ENCODE measurements at regions not wholly inside any gene's neighbourhood (a gene's known extent, or its start where the extent isn't known, plus 50 kb on each side); places are given as distances from the start of the nearest gene placed in this dataset.

DNA sequence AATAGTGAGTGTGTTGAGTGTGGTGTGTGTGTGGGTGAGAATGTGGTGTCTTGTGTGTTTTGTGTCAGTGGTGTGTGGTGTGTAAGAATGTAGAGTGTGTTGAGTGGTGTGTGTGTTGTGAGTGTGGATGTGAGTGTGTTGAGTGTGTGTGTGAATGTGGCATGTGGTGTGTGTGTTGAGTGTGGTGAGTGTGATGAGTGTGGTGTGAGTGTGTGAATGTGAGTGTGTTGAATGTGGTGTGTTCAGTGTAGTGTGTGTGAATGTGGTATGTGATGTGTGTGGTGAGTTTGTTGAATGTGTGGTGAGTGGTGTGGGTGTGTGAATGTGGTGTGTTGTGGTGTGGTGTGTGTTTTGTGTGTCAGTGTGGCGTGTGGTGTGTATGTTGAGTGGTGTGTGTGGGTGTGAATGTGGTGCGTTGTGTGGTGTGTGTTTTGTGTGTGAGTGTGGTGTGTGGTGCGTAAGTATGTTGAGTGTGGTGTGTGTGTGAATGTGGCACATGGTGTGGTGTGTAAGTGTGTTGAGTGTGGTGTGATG is 60.8 kb upstream of the SORCS2 start:
- intact Hi-C loops (cut with DNase I), result no loop called here
- DNase-seq, result no peak
- WGBS, 4 donors, result 58 to 64% (median 62%) methylated on average over 3 of the region's 3 CpGs

GRCh38 chr4:7130621-7131211 is 61.6 kb upstream of the SORCS2 start:
- Histone ChIP-seq H3K36me3 (replicated peaks in 1 of 2) (no peaks in the 10 kb centered on the region), H3K4me1 (replicated peaks in 1 of 2) (no peaks in the 10 kb centered on the region), H3K27ac (no peak overlapping the region), H3K4me3 (no peak overlapping the region), H3K27me3 (no peaks in the 10 kb centered on the region), H3K9me3 (replicated peaks in 1 of 3) (no peaks in the 10 kb centered on the region)
- TF ChIP-seq, protein P1, sequence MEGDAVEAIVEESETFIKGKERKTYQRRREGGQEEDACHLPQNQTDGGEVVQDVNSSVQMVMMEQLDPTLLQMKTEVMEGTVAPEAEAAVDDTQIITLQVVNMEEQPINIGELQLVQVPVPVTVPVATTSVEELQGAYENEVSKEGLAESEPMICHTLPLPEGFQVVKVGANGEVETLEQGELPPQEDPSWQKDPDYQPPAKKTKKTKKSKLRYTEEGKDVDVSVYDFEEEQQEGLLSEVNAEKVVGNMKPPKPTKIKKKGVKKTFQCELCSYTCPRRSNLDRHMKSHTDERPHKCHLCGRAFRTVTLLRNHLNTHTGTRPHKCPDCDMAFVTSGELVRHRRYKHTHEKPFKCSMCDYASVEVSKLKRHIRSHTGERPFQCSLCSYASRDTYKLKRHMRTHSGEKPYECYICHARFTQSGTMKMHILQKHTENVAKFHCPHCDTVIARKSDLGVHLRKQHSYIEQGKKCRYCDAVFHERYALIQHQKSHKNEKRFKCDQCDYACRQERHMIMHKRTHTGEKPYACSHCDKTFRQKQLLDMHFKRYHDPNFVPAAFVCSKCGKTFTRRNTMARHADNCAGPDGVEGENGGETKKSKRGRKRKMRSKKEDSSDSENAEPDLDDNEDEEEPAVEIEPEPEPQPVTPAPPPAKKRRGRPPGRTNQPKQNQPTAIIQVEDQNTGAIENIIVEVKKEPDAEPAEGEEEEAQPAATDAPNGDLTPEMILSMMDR (IDR thresholded peaks at IDR 0.05), result no peak
- no peak for TF ChIP-seq POLR2A (IDR thresholded peaks at IDR 0.05)
- DNase-seq, result no peak
- intact Hi-C loops (cut with DNase I), result no loop called here
- 80 to 85% (median 82%) methylated on average over 5 of the region's 5 CpGs for WGBS, 4 donors

More for the DNA sequence above, 60.8 kb upstream of the SORCS2 start:
- Histone ChIP-seq H3K27me3 (no peaks in the 10 kb centered on the region), H3K4me1 (replicated peaks in 1 of 2) (no peaks in the 10 kb centered on the region), H3K27ac (no peak overlapping the region), H3K4me3 (no peak overlapping the region), H3K9me3 (replicated peaks in 1 of 3) (no peaks in the 10 kb centered on the region), H3K36me3 (replicated peaks in 1 of 2) (no peaks in the 10 kb centered on the region)
- TF ChIP-seq, protein P1 (IDR thresholded peaks at IDR 0.05), result no peak
- no peak for TF ChIP-seq POLR2A (IDR thresholded peaks at IDR 0.05)

DNA sequence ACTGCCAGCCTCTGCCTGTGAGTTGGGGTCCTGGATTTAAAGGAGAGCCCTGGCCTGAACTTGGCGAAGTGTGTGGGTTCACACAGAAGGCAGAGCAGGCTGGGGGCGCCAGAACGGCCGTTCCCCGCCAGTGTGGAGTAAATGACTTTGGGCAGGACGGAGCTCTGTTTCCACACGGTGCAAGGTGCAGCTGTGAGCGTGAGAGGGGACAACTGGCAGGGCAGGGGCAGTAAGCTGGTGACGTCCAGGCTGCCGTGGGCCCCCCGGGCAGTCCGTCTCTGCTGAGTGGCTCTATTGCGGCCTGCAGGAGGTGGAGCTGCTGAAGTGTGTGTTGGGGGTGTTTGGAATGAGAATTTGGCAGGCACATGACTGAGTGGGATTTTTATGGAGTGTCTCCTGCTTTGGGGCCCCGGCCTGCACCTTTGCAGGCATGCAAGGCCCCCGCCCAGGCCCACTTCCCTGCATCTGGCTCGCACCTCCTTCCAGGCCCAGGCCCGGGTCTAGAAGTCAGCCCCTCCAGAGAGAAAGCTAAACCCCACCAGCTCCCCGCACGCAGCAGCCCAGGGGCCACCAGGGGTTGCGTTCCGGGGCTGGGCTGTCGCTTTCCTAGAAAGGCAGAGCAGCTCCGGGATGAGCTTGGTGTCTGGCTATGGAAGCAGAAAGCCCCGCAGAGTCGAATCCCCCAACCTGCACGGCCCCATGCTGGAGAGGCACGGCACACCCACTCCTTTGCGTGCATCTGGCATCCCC is 62.2 kb upstream of the GRPEL1 start:
- Histone ChIP-seq H3K27ac (no peak overlapping the region), H3K27me3 (no peaks in the 10 kb centered on the region), H3K4me1 (replicated peaks in 1 of 2) (peaks cover 0 to under 1% of the 10 kb centered on the region in 2 donors), H3K9me3 (replicated peaks in 1 of 3) (no peaks in the 10 kb centered on the region), H3K4me3 (no peak overlapping the region), H3K36me3 (replicated peaks in 1 of 2) (no peaks in the 10 kb centered on the region)
- no peak for TF ChIP-seq POLR2A (IDR thresholded peaks at IDR 0.05)
- TF ChIP-seq, protein P1 (IDR thresholded peaks at IDR 0.05), result no peak
- intact Hi-C loops (cut with DNase I), result no loop called here
- WGBS, 4 donors, result 75 to 87% (median 81%) methylated on average over 15 to 28 of the region's 28 CpGs
- no peak for DNase-seq

GRCh38 chr4:7128644-7129043 is 60.8 kb upstream of the GRPEL1 start:
- no peak overlapping the region for H3K4me3 ChIP-seq
- peaks cover 0 to 5% of the 10 kb centered on the region in 2 donors for H3K4me1 ChIP-seq (replicated peaks in 1 of 2)
- H3K27ac ChIP-seq, result no peak overlapping the region
- no peaks in the 10 kb centered on the region for H3K36me3 ChIP-seq (replicated peaks in 1 of 2)
- TF ChIP-seq, protein P1 (IDR thresholded peaks at IDR 0.05), result no peak
- TF ChIP-seq POLR2A (IDR thresholded peaks at IDR 0.05), result no peak
- no peak for DNase-seq
- intact Hi-C loops (cut with DNase I), result no loop called here
- H3K9me3 ChIP-seq (replicated peaks in 1 of 3), result no peaks in the 10 kb centered on the region
- H3K27me3 ChIP-seq, result no peaks in the 10 kb centered on the region
- WGBS, 4 donors, result 89 to 93% (median 93%) methylated on average over 12 of the region's 12 CpGs

Data from adrenal gland (tissue), 9 donors.